ENCODE measurements at regions not wholly inside any gene's neighbourhood (a gene's known extent, or its start where the extent isn't known, plus 50 kb on each side); places are given as distances from the start of the nearest gene placed in this dataset.
"Not testable (repeated sequence)": the region's sequence is repeated elsewhere in the genome, so short reads cannot be mapped to it uniquely, and the experiment has no call there.

GRCh38 chr7:142657376-142657775 is 91.9 kb upstream of the PRSS1 start:
- TF ChIP-seq CTCF (IDR thresholded peaks at IDR 0.05; ENCODE audit: insufficient read depth, low read depth, low read length, missing control alignments): no peak
- DNase-seq (ENCODE audit: low read depth): no peak

GRCh38 chr7:142654398-142654797 is 94.9 kb upstream of the PRSS1 start:
- H3K4me3 ChIP-seq (ENCODE audit: low read depth, low read length): no peak overlapping the region
- DNase-seq (ENCODE audit: low read depth): no peak
- no peak for TF ChIP-seq CTCF (IDR thresholded peaks at IDR 0.05; ENCODE audit: insufficient read depth, low read depth, low read length, missing control alignments)

More at GRCh38 chr7:142657376-142657775, 91.9 kb upstream of the PRSS1 start:
- H3K4me3 ChIP-seq (ENCODE audit: low read depth, low read length): no peak overlapping the region

- H3K4me3 ChIP-seq (ENCODE audit: low read depth, low read length): no peak overlapping the region
- DNase-seq (ENCODE audit: low read depth): no peak
- TF ChIP-seq CTCF (IDR thresholded peaks at IDR 0.05; ENCODE audit: insufficient read depth, low read depth, low read length, missing control alignments): no peak
Observed at GRCh38 chr7:142647749-142648148, 101.5 kb upstream of the PRSS1 start.

DNA sequence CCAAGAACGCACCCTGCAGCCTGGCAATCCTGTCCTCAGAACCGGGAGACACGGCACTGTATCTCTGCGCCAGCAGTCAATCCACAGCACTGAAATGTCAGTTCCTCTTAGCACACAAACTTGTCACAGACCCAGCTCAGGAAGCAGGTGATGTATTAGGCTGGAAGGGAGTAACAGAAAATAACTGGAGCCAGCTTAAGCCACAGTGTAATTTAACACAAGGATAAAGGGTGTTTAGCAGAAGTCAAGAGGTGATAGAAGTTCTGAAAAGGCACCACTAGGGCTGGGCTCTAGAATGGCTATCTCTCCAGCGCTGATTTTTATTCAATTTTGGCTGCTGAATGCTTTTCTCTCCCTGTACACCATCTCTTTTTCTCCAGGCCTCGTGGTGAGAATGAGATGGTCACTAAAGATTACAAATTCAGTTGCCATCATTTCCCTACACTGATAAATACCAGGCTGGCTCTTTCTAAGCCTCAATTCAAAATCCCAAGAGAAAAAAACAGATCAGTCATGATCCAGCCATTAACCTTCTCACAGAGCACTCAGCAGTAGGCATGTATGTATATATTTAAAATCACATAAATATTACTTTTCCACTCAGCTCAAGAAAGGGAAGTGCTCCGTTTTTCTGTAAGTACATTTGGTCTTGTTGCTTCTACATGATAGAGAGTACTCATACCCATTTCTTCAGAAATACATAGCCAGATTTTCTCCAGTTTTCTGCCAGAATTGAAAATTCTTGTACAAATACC is 102.7 kb upstream of the PRSS1 start:
- no peak overlapping the region for H3K4me3 ChIP-seq (ENCODE audit: low read depth, low read length)
- no peak for DNase-seq (ENCODE audit: low read depth)
- TF ChIP-seq CTCF (IDR thresholded peaks at IDR 0.05; ENCODE audit: insufficient read depth, low read depth, low read length, missing control alignments): no peak

DNA sequence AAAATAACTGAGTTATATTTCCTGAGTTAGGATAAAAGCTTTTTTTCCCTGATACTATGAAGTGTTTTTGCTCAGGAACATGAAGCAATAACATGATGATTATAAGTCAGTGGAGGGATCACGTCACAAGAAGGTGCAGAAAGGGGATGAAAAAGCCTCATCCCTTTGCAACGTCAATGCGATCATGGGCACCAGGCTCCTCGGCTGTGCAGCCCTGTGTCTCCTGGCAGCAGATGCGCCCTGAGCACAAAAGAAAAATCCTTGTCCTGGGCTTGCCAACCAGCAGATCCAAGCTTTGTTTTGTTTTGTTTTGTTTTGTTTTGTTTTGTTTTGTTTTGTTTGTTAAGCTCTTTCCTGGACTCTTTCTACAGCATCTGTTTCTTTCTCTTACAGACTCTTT is 103.5 kb upstream of the PRSS1 start:
- no peak for DNase-seq (ENCODE audit: low read depth)
- no peak for TF ChIP-seq CTCF (IDR thresholded peaks at IDR 0.05; ENCODE audit: insufficient read depth, low read depth, low read length, missing control alignments)
- no peak overlapping the region for H3K4me3 ChIP-seq (ENCODE audit: low read depth, low read length)

DNA sequence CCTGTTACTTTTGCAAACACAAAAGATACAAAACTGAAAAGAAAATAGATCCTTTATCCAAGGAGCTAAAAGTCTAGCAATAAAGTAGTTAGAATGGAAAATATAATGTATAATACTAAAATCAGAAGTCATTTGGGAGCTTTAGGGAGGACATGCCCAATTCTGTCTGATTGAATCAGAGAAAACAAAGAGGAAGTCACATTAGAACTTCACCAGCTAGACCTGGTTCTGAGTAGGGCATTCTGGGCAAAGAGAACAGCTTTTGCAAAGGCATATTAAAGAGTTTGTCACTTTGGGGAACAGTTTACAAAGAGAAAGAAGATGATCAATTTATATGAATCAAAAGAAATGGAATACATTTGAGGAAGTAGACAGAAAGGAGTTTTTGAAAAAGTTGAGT is 107.0 kb upstream of the PRSS1 start:
- DNase-seq (ENCODE audit: low read depth): no peak
- no peak for TF ChIP-seq CTCF (IDR thresholded peaks at IDR 0.05; ENCODE audit: insufficient read depth, low read depth, low read length, missing control alignments)
- no peak overlapping the region for H3K4me3 ChIP-seq (ENCODE audit: low read depth, low read length)

DNA sequence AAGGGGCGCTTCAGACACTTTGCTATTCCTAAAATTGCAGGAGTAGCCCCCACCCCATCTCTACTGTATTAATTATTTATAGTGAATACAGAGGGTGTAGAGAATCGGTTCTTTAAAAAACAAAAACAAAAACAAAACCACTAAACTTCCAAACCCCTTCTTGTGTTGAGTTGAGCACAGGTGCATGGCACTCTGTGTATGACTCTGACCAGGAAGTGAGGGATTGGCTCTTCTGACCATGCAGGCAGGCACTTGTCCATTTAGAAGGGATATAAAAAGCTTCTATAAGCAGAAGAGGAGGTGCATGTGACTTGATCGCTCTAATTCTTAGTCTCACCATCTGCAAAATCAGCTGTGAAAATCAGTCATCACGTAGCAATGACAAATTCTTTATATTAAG is 108.0 kb upstream of the PRSS1 start:
- H3K4me3 ChIP-seq (ENCODE audit: low read depth, low read length): not testable (repeated sequence)
- peak; percentile 6 for DNase-seq (ENCODE audit: low read depth)

All from GM12865 (cell line).